ENCODE measurements at regions not wholly inside any gene's neighbourhood (a gene's known extent, or its start where the extent isn't known, plus 50 kb on each side); places are given as distances from the start of the nearest gene placed in this dataset.
A peak's percentile ranks its signal among the peaks of the same experiment; 100 is the strongest.

DNA sequence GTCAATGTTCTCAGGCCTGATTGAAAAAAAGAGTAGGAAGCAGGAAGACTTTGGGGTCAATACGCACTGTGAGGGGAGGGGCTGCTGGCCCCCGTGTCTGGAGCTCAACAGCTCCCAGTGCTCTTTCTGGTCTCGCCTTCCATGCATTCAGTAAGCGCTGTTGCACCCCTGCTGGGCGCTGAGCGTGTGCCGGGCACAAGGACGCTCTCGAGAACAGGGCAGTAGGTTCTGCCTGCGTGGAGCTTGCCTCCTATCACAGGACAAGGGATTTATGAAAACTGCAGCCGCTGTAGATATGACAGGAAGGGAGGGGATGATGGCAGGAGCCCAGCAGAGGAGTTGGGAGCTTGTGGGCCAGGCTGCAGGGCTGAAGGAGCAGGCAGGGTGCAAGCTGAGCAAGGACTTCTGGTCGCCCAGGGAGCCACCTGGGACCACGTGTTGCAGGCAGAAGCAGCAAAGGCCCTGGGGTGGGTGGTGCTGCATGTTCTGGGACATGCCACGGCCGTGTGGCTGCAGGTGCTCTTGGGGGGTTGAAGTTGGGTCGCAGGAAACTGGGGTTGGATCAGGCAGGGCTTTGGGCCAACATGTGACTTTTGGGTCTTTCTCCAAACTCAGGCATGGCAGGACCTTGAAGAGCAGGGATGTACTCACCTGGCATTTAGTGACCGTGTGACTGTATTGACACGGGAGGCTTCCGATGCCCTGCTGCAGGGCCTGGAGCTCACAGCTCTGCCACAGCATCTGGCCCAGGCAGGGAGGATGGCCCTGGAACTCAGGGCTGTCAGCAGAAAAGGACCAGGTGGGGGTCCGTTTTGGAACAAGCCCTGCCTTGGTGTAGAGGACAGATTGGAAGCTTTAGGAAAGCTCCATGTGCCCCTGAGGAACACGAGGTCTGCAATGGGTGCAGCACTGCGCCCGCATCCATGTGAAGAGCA is 97.9 kb downstream of the CPZ start:
- TF ChIP-seq, protein P1, sequence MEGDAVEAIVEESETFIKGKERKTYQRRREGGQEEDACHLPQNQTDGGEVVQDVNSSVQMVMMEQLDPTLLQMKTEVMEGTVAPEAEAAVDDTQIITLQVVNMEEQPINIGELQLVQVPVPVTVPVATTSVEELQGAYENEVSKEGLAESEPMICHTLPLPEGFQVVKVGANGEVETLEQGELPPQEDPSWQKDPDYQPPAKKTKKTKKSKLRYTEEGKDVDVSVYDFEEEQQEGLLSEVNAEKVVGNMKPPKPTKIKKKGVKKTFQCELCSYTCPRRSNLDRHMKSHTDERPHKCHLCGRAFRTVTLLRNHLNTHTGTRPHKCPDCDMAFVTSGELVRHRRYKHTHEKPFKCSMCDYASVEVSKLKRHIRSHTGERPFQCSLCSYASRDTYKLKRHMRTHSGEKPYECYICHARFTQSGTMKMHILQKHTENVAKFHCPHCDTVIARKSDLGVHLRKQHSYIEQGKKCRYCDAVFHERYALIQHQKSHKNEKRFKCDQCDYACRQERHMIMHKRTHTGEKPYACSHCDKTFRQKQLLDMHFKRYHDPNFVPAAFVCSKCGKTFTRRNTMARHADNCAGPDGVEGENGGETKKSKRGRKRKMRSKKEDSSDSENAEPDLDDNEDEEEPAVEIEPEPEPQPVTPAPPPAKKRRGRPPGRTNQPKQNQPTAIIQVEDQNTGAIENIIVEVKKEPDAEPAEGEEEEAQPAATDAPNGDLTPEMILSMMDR (IDR thresholded peaks at IDR 0.05), result no peak
- TF ChIP-seq POLR2AphosphoS5 (IDR thresholded peaks at IDR 0.05) (no peak), POLR2A (IDR thresholded peaks at IDR 0.05) (no peak)
- Histone ChIP-seq H3K9me3 (no peaks in the 10 kb centered on the region), H3K4me1 (no peaks in the 10 kb centered on the region), H3K4me3 (no peak overlapping the region), H3K36me3 (no peaks in the 10 kb centered on the region), H3K27ac (no peak overlapping the region), H3K27me3 (peaks cover 0 to 53% of the 10 kb centered on the region in 2 donors)
- intact Hi-C loops (cut with DNase I; ENCODE audit: low total_unique reads), result no loop called here
- peak in 1 of 2 donors; percentile 33 for DNase-seq (ENCODE audit: low spot score in 2 of 2)

- DNase-seq (ENCODE audit: low spot score in 2 of 2), result peak in 1 of 2 donors; percentile 14
- H3K27ac ChIP-seq, result no peak overlapping the region
- H3K36me3 ChIP-seq, result no peaks in the 10 kb centered on the region
- no peak overlapping the region for H3K4me3 ChIP-seq
- TF ChIP-seq POLR2AphosphoS5 (IDR thresholded peaks at IDR 0.05) (no peak), POLR2A (IDR thresholded peaks at IDR 0.05) (no peak)
- TF ChIP-seq, protein P1 (IDR thresholded peaks at IDR 0.05), result no peak
- H3K27me3 ChIP-seq, result peaks cover 0 to 51% of the 10 kb centered on the region in 2 donors
- no peaks in the 10 kb centered on the region for H3K9me3 ChIP-seq
- H3K4me1 ChIP-seq, result no peaks in the 10 kb centered on the region
- intact Hi-C loops (cut with DNase I; ENCODE audit: low total_unique reads), result no loop called here
Observed at GRCh38 chr4:8689741-8690140, 97.2 kb downstream of the CPZ start.

DNA sequence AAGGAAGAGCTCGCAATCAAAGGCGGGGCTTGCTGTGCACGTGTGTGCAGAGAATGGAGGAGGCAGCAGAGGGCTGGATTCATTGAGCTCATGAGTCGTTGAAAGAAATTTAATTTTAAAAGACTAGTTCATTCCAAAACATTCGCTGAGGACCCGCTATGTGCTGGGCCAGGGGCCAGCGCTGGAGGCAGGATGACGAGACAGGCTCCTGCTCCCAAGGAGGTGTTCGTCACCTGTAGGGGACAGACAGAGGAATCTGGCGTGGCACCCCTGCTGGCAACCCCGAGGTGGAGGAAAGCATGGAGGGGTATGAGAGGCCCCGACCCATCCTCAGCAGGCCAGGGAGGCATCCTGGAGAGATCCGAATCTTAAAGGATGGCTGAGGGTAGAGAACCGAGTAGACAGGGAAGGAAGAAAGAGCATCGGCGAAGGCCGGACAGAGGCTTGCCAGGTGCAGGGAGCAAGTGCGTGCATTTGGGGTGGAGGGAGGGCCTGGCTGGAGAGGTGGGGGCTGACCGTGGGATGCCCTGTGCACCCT is 96.4 kb downstream of the CPZ start:
- H3K27ac ChIP-seq, result no peak overlapping the region
- intact Hi-C loops (cut with DNase I; ENCODE audit: low total_unique reads), result no loop called here
- DNase-seq (ENCODE audit: low spot score in 2 of 2), result peak in 1 of 2 donors; percentile 45
- H3K9me3 ChIP-seq, result no peaks in the 10 kb centered on the region
- no peak for TF ChIP-seq POLR2A (IDR thresholded peaks at IDR 0.05)
- H3K27me3 ChIP-seq, result peaks cover 0 to 46% of the 10 kb centered on the region in 2 donors
- H3K36me3 ChIP-seq, result no peaks in the 10 kb centered on the region
- no peak overlapping the region for H3K4me3 ChIP-seq
- no peaks in the 10 kb centered on the region for H3K4me1 ChIP-seq

GRCh38 chr4:8688041-8688907 is 95.7 kb downstream of the CPZ start:
- Histone ChIP-seq H3K9me3 (no peaks in the 10 kb centered on the region), H3K4me1 (no peaks in the 10 kb centered on the region), H3K36me3 (no peaks in the 10 kb centered on the region), H3K27me3 (peaks cover 0 to 46% of the 10 kb centered on the region in 2 donors), H3K4me3 (no peak overlapping the region), H3K27ac (no peak overlapping the region)
- DNase-seq (ENCODE audit: low spot score in 2 of 2), result peak in 1 of 2 donors; percentile 33
- intact Hi-C loops (cut with DNase I; ENCODE audit: low total_unique reads), result no loop called here
- no peak for TF ChIP-seq POLR2A (IDR thresholded peaks at IDR 0.05)
- TF ChIP-seq, protein P1 (IDR thresholded peaks at IDR 0.05), result peak in 1 of 3 donors; percentile 42

GRCh38 chr4:8687083-8687482 is 94.5 kb downstream of the CPZ start:
- intact Hi-C loops (cut with DNase I; ENCODE audit: low total_unique reads), result no loop called here
- Histone ChIP-seq H3K27me3 (peaks cover 0 to 54% of the 10 kb centered on the region in 2 donors), H3K9me3 (no peaks in the 10 kb centered on the region), H3K4me3 (no peak overlapping the region), H3K27ac (no peak overlapping the region), H3K4me1 (no peaks in the 10 kb centered on the region), H3K36me3 (no peaks in the 10 kb centered on the region)
- no peak for DNase-seq (ENCODE audit: low spot score in 2 of 2)
- TF ChIP-seq POLR2A (IDR thresholded peaks at IDR 0.05) (no peak), POLR2AphosphoS5 (IDR thresholded peaks at IDR 0.05) (no peak)
- TF ChIP-seq, protein P1 (IDR thresholded peaks at IDR 0.05), result no peak

Measured in breast epithelium (tissue), 4 donors.